ENCODE measurements at regions not wholly inside any gene's neighbourhood (a gene's known extent, or its start where the extent isn't known, plus 50 kb on each side); places are given as distances from the start of the nearest gene placed in this dataset.

DNA sequence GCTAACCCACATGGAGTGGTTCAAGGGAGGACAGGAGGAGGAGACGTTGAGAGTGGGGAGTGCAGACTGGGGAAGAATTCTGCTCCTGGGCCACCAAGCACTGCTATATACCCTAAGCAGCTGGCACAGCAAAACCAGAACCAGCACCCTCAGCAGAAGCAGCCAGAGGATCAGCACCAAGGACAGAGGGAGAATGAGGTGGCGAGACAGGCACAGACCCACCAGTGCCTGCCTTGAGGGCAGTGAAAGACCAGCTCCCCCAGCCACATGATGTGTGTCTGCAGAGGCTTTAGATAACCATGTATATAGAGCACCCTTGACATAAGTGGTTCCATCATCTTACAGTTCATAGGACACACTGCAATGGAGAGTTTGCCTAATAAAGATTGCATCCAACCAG, 319.0 kb downstream of the GABRB3 start:
- TF ChIP-seq CTCF (IDR thresholded peaks at IDR 0.05; ENCODE audit: low read depth, low read length) (no peak), EZH2phosphoT487 (IDR thresholded peaks at IDR 0.05; ENCODE audit: low read depth) (no peak)

All from OCI-LY3 (cell line).